ENCODE measurements at regions not wholly inside any gene's neighbourhood (a gene's known extent, or its start where the extent isn't known, plus 50 kb on each side); places are given as distances from the start of the nearest gene placed in this dataset.

DNA sequence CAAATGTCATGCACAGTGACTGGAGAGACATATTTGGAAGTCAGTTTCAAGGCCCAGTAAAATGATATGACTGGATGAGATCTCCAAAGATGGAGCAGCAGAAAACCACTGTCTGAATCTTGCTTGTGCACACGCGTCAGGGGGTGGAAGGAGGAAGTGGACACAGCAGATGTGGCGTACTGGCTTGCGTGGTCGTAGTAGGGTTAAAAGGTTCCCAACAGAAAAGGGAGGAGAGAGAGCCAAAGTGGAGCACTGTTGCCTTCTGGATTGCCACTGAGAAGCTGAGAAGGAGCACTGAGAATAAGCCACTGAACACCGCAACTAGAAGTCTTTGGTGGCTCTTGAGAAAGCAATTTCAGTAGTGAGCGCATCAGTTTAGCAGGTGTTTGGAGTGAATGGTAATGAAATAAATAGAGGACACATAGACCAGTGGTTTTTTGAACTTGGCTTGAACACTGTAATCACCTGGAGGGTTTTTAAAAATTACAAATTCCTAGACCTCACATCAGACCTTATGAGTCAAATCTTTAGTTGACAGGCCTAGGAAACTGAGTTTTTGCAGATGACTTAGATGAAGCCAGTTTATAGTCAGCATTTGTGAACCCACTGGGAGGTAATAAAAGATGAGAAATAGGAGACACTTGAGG, 227.3 kb downstream of the PTEN start:
- TF ChIP-seq, protein P1, sequence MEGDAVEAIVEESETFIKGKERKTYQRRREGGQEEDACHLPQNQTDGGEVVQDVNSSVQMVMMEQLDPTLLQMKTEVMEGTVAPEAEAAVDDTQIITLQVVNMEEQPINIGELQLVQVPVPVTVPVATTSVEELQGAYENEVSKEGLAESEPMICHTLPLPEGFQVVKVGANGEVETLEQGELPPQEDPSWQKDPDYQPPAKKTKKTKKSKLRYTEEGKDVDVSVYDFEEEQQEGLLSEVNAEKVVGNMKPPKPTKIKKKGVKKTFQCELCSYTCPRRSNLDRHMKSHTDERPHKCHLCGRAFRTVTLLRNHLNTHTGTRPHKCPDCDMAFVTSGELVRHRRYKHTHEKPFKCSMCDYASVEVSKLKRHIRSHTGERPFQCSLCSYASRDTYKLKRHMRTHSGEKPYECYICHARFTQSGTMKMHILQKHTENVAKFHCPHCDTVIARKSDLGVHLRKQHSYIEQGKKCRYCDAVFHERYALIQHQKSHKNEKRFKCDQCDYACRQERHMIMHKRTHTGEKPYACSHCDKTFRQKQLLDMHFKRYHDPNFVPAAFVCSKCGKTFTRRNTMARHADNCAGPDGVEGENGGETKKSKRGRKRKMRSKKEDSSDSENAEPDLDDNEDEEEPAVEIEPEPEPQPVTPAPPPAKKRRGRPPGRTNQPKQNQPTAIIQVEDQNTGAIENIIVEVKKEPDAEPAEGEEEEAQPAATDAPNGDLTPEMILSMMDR (IDR thresholded peaks at IDR 0.05): no peak
- TF ChIP-seq EZH2 (IDR thresholded peaks at IDR 0.05; ENCODE audit: borderline replicate concordance, insufficient read depth, low read depth, low read length, poor library complexity, severe bottlenecking): no peak

Measured in B cell (primary cell).